ENCODE measurements at regions not wholly inside any gene's neighbourhood (a gene's known extent, or its start where the extent isn't known, plus 50 kb on each side); places are given as distances from the start of the nearest gene placed in this dataset.
"Not testable (repeated sequence)": the region's sequence is repeated elsewhere in the genome, so short reads cannot be mapped to it uniquely, and the experiment has no call there.

DNA sequence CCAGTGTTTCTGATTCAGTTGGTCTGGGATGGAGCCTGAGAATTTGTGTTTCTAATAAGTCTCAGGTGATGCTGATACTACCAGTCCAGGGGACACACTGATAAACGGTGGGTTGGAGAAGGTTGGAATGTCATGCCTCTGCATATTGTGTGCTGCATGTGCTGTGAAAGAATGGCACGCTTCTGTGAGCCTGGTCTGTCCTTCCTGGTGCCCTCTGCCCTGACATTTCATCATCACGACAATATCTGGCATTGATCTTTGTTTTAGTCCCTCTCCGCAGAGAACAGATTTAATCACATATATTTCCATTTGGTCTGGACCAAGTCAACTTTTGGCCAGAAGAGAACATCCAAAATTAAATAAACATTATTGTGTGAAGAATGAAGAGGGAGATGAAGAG is 207.0 kb downstream of the BCL2L11 start:
- H2BK5ac ChIP-seq (ENCODE audit: low read depth, low read length, poor library complexity, severe bottlenecking); ATAC-seq (ENCODE audit: low read depth); H3K9ac ChIP-seq (ENCODE audit: low read depth, low read length); intact Hi-C loops (cut with micrococcal nuclease); POLR2A ChIA-PET (ENCODE audit: unreplicated experiment); H3K4me2 ChIP-seq (ENCODE audit: low read depth, low read length); H2AK9ac ChIP-seq (replicated peaks; ENCODE audit: low read depth, low read length, poor library complexity); H3K4ac ChIP-seq (ENCODE audit: low read depth, low read length); H3K18ac ChIP-seq (ENCODE audit: low read depth, low read length); DNase-seq; H4K5ac ChIP-seq (ENCODE audit: low read depth, low read length); H3K27me3 ChIP-seq (ENCODE audit: control insufficient read depth, insufficient read depth, low read length); H3K9me1 ChIP-seq (ENCODE audit: insufficient read depth, low read length); H4K91ac ChIP-seq (ENCODE audit: insufficient read depth, low read depth, low read length); dilution Hi-C loops (cut with HindIII; ENCODE audit: low sequenced_read_pairs, unreplicated experiment); H3K9me3 ChIP-seq (ENCODE audit: control insufficient read depth, insufficient read depth, low read length); H2AK5ac ChIP-seq (ENCODE audit: low read depth, low read length); H2BK15ac ChIP-seq (ENCODE audit: low read depth, low read length); H3K14ac ChIP-seq (replicated peaks; ENCODE audit: low read depth, low read length); CTCF ChIA-PET; H3K4me1 ChIP-seq (ENCODE audit: control insufficient read depth, insufficient read depth, low read length); H3K36me3 ChIP-seq (ENCODE audit: control insufficient read depth, insufficient read depth, low read length); H3K79me1 ChIP-seq (ENCODE audit: low read depth in 1 of 2, low read length in 2 of 2); H3K4me3 ChIP-seq (ENCODE audit: insufficient read depth, low read depth, low read length); in situ Hi-C loops (cut with MboI; ENCODE audit: low sequenced_read_pairs); H4K8ac ChIP-seq (ENCODE audit: low read depth in 2 of 2, low read length in 2 of 2); H3K56ac ChIP-seq (ENCODE audit: extremely low read depth, insufficient read depth, low read length); H4K20me1 ChIP-seq (ENCODE audit: insufficient read depth, low read length); H2AFZ ChIP-seq (replicated peaks; ENCODE audit: low read length, poor library complexity); H2BK120ac ChIP-seq (ENCODE audit: low read depth, low read length); H3K23ac ChIP-seq (ENCODE audit: low read depth, low read length); H2BK20ac ChIP-seq (ENCODE audit: low read depth, low read length); H3K27ac ChIP-seq (ENCODE audit: insufficient read depth, low read length): not testable (repeated sequence)
- BruUV-seq (replicated peaks) = TSS peak; percentile 9
- WGBS, 2 experiments (ENCODE audit: extremely low coverage in 2 of 2, insufficient read length in 1 of 2) = no CpG with 5 or more reads among the region's 4 CpGs

DNA sequence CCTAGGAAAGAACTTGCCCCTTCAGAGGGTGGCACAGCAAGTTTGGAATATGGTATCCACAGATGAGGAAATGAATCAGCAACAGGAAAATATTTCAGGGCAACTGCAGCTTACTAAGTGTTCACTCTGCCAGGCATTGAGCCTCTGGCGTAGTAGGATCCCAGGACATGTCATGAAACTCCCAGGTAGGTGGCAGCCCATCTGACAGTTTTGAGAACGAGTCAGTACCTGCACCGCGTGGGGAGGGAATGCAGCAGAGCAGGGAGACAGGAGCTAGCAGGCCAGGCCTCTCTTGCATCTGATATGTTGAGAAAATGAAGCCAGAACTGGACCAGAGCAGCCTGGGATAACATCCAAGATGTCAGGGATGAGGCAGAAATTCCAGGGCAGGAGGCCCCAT is 208.6 kb downstream of the BCL2L11 start:
- H3K27me3 ChIP-seq (ENCODE audit: control insufficient read depth, insufficient read depth, low read length); H3K36me3 ChIP-seq (ENCODE audit: control insufficient read depth, insufficient read depth, low read length); H3K79me1 ChIP-seq (ENCODE audit: low read depth in 1 of 2, low read length in 2 of 2); dilution Hi-C loops (cut with HindIII; ENCODE audit: low sequenced_read_pairs, unreplicated experiment); CTCF ChIA-PET; H2AFZ ChIP-seq (replicated peaks; ENCODE audit: low read length, poor library complexity); H3K23ac ChIP-seq (ENCODE audit: low read depth, low read length); H2BK20ac ChIP-seq (ENCODE audit: low read depth, low read length); H4K5ac ChIP-seq (ENCODE audit: low read depth, low read length); H3K4me2 ChIP-seq (ENCODE audit: low read depth, low read length); H3K27ac ChIP-seq (ENCODE audit: insufficient read depth, low read length); H3K4me1 ChIP-seq (ENCODE audit: control insufficient read depth, insufficient read depth, low read length); intact Hi-C loops (cut with micrococcal nuclease); H3K18ac ChIP-seq (ENCODE audit: low read depth, low read length); H3K9me1 ChIP-seq (ENCODE audit: insufficient read depth, low read length); H3K4me3 ChIP-seq (ENCODE audit: insufficient read depth, low read depth, low read length); H3K9ac ChIP-seq (ENCODE audit: low read depth, low read length); H2BK15ac ChIP-seq (ENCODE audit: low read depth, low read length); H3K14ac ChIP-seq (replicated peaks; ENCODE audit: low read depth, low read length); H2BK5ac ChIP-seq (ENCODE audit: low read depth, low read length, poor library complexity, severe bottlenecking); BruUV-seq (replicated peaks); H4K91ac ChIP-seq (ENCODE audit: insufficient read depth, low read depth, low read length); H3K4ac ChIP-seq (ENCODE audit: low read depth, low read length); H3K56ac ChIP-seq (ENCODE audit: extremely low read depth, insufficient read depth, low read length); H4K20me1 ChIP-seq (ENCODE audit: insufficient read depth, low read length); H4K8ac ChIP-seq (ENCODE audit: low read depth in 2 of 2, low read length in 2 of 2); H2AK5ac ChIP-seq (ENCODE audit: low read depth, low read length); in situ Hi-C loops (cut with MboI; ENCODE audit: low sequenced_read_pairs); H3K9me3 ChIP-seq (ENCODE audit: control insufficient read depth, insufficient read depth, low read length); DNase-seq; POLR2A ChIA-PET (ENCODE audit: unreplicated experiment); H2BK120ac ChIP-seq (ENCODE audit: low read depth, low read length); H2AK9ac ChIP-seq (replicated peaks; ENCODE audit: low read depth, low read length, poor library complexity): not testable (repeated sequence)
- ATAC-seq (ENCODE audit: low read depth) = peak; percentile 46
- WGBS, 2 experiments (ENCODE audit: extremely low coverage in 2 of 2, insufficient read length in 1 of 2) = no CpG with 5 or more reads among the region's 4 CpGs
